ENCODE measurements at regions not wholly inside any gene's neighbourhood (a gene's known extent, or its start where the extent isn't known, plus 50 kb on each side); places are given as distances from the start of the nearest gene placed in this dataset.

GRCh38 chr1:217211486-217211885, 419.4 kb downstream of the GPATCH2 start:
- no peak overlapping the region for H3K4me3 Mint-ChIP-seq
- peaks cover 11% of the 10 kb centered on the region for H3K9me3 Mint-ChIP-seq
- no peaks in the 10 kb centered on the region for H3K27me3 Mint-ChIP-seq (ENCODE audit: low read depth)

GRCh38 chr1:217205578-217205977, 425.3 kb downstream of the GPATCH2 start:
- Mint-ChIP-seq H3K27me3 (ENCODE audit: low read depth) (no peaks in the 10 kb centered on the region), H3K4me1 (ENCODE audit: low read depth) (no peaks in the 10 kb centered on the region), H3K36me3 (ENCODE audit: low read depth) (no peaks in the 10 kb centered on the region), H3K4me3 (no peak overlapping the region), H3K27ac (no peak overlapping the region), H3K9me3 (peaks cover 9% of the 10 kb centered on the region)

More at GRCh38 chr1:217211486-217211885, 419.4 kb downstream of the GPATCH2 start:
- Mint-ChIP-seq H3K4me1 (ENCODE audit: low read depth) (no peaks in the 10 kb centered on the region), H3K27ac (no peak overlapping the region), H3K36me3 (ENCODE audit: low read depth) (no peaks in the 10 kb centered on the region)

DNA sequence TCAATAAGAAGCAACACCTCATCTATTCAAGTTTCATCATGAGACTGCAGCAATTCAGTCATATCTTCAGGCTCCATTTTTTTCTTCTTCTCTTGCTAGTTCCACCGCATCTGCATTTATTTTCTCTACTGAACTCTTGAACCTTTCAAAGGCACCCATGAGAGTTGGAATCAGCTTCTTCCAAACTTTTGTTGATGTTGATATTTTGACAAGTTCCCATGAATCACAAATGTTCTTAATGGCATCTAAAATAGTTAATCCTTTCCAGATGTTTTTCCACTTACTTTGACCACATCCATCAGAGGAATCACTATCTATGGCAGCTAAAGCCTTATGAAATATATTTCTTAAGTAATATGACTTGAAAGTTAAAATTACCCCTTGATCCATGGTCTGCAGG, 434.3 kb downstream of the GPATCH2 start:
- Mint-ChIP-seq H3K27ac (no peak overlapping the region), H3K9me3 (peaks cover 5% of the 10 kb centered on the region), H3K4me3 (no peak overlapping the region), H3K27me3 (ENCODE audit: low read depth) (no peaks in the 10 kb centered on the region), H3K4me1 (ENCODE audit: low read depth) (no peaks in the 10 kb centered on the region), H3K36me3 (ENCODE audit: low read depth) (no peaks in the 10 kb centered on the region)

DNA sequence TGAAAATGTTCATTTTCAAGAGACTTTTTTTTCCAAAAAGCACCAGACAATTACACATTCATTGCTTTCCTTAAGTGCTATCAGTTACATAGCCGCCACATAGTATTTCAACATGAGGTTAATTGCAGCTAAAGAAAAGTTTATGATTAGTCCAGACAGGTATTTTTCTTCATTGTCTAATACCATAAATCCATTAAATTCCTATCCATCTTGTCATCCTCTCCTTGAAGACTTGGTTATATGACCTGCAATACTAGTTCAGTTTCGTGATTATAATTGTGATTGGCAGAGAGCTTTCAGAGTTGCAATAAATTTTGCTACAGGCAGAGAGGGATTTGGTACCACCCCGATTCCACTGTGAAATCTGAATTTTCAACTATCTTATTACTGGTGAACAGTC, 437.7 kb downstream of the GPATCH2 start:
- peaks cover 5% of the 10 kb centered on the region for H3K9me3 Mint-ChIP-seq
- no peaks in the 10 kb centered on the region for H3K27me3 Mint-ChIP-seq (ENCODE audit: low read depth)
- H3K27ac Mint-ChIP-seq: no peak overlapping the region
- H3K4me3 Mint-ChIP-seq: no peak overlapping the region
- H3K4me1 Mint-ChIP-seq (ENCODE audit: low read depth): no peaks in the 10 kb centered on the region
- H3K36me3 Mint-ChIP-seq (ENCODE audit: low read depth): no peaks in the 10 kb centered on the region

DNA sequence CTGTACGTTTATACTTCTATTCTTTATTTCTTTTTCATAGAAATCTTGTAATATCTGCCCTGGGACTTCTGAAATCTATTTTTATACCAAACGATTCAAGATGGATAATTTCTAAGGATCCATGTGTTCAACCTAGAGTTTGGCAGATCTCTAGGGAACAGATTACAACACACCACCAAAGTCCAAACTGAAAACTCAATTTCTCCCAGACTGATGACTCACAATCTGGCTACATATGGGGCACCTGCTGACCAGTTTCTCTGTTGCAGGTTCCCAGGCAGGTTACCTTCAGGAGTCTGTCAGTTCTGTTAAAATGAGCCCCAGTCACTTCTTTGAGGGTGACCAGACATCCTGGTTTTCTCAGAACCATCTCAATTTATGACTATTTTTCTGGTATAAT, 439.4 kb downstream of the GPATCH2 start:
- no peaks in the 10 kb centered on the region for H3K27me3 Mint-ChIP-seq (ENCODE audit: low read depth)
- H3K4me3 Mint-ChIP-seq: no peak overlapping the region
- H3K27ac Mint-ChIP-seq: no peak overlapping the region
- peaks cover 5% of the 10 kb centered on the region for H3K9me3 Mint-ChIP-seq
- no peaks in the 10 kb centered on the region for H3K36me3 Mint-ChIP-seq (ENCODE audit: low read depth)
- no peaks in the 10 kb centered on the region for H3K4me1 Mint-ChIP-seq (ENCODE audit: low read depth)

GRCh38 chr1:217190359-217190758, 440.5 kb downstream of the GPATCH2 start:
- H3K4me3 Mint-ChIP-seq: no peak overlapping the region
- peaks cover 4% of the 10 kb centered on the region for H3K9me3 Mint-ChIP-seq
- no peaks in the 10 kb centered on the region for H3K4me1 Mint-ChIP-seq (ENCODE audit: low read depth)

DNA sequence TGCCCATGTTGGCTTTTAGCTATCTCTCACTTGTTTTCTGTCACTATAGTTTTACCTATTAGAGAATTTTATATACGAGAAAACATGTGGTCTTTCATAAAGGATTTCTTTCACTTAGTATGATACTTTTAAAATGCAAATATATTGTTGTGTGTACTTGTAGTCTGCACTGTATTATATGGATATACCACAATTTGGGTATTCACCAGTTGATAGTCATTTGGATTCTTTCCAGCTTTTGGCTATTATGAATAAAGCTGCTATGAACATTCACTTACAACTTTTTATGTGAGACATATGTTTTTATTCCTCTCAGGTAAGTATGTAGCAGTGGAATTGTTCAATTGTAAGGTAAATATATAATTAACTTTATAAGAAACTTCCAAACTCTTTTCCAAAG, 441.5 kb downstream of the GPATCH2 start:
- peaks cover 4% of the 10 kb centered on the region for H3K9me3 Mint-ChIP-seq
- H3K4me1 Mint-ChIP-seq (ENCODE audit: low read depth): no peaks in the 10 kb centered on the region
- no peak overlapping the region for H3K4me3 Mint-ChIP-seq
- H3K27me3 Mint-ChIP-seq (ENCODE audit: low read depth): no peaks in the 10 kb centered on the region
- H3K36me3 Mint-ChIP-seq (ENCODE audit: low read depth): no peaks in the 10 kb centered on the region
- H3K27ac Mint-ChIP-seq: no peak overlapping the region

More at GRCh38 chr1:217190359-217190758, 440.5 kb downstream of the GPATCH2 start:
- H3K36me3 Mint-ChIP-seq (ENCODE audit: low read depth): no peaks in the 10 kb centered on the region
- H3K27ac Mint-ChIP-seq: no peak overlapping the region
- no peaks in the 10 kb centered on the region for H3K27me3 Mint-ChIP-seq (ENCODE audit: low read depth)

GRCh38 chr1:217188280-217189237, 442.3 kb downstream of the GPATCH2 start:
- Mint-ChIP-seq H3K27ac (no peak overlapping the region), H3K4me3 (no peak overlapping the region), H3K9me3 (peaks cover 4% of the 10 kb centered on the region), H3K36me3 (ENCODE audit: low read depth) (no peaks in the 10 kb centered on the region), H3K4me1 (ENCODE audit: low read depth) (no peaks in the 10 kb centered on the region), H3K27me3 (ENCODE audit: low read depth) (no peaks in the 10 kb centered on the region)

DNA sequence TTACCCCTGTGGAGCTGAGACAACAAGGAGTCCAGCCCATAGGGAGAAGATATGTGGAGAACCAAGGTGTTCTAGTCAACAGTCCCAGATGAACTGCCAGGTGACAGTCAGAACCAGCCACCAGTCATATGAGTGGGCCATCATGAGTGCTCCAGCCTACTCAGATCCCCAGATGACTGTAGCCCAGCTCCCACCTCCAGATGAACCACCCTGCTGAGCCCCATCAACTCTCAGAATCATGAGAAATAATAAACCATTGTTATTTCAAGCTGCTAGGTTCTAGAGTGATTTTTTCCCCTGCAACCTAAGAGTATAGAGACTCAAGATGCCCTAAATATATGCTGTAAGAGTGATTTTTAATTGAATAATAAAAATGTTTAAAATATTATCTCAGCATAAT, 444.2 kb downstream of the GPATCH2 start:
- Mint-ChIP-seq H3K27ac (no peak overlapping the region), H3K4me3 (no peak overlapping the region)

GRCh38 chr1:217184854-217185253, 446.0 kb downstream of the GPATCH2 start:
- Mint-ChIP-seq H3K9me3 (peaks cover 10% of the 10 kb centered on the region), H3K4me3 (no peak overlapping the region), H3K4me1 (ENCODE audit: low read depth) (no peaks in the 10 kb centered on the region), H3K27ac (no peak overlapping the region), H3K27me3 (ENCODE audit: low read depth) (no peaks in the 10 kb centered on the region), H3K36me3 (ENCODE audit: low read depth) (no peaks in the 10 kb centered on the region)

More for the DNA sequence above, 444.2 kb downstream of the GPATCH2 start:
- no peaks in the 10 kb centered on the region for H3K27me3 Mint-ChIP-seq (ENCODE audit: low read depth)
- no peaks in the 10 kb centered on the region for H3K36me3 Mint-ChIP-seq (ENCODE audit: low read depth)
- peaks cover 10% of the 10 kb centered on the region for H3K9me3 Mint-ChIP-seq
- no peaks in the 10 kb centered on the region for H3K4me1 Mint-ChIP-seq (ENCODE audit: low read depth)

- H3K36me3 Mint-ChIP-seq (ENCODE audit: low read depth): no peaks in the 10 kb centered on the region
- H3K27me3 Mint-ChIP-seq (ENCODE audit: low read depth): no peaks in the 10 kb centered on the region
- no peaks in the 10 kb centered on the region for H3K4me1 Mint-ChIP-seq (ENCODE audit: low read depth)
- no peak overlapping the region for H3K27ac Mint-ChIP-seq
- H3K4me3 Mint-ChIP-seq: no peak overlapping the region
- H3K9me3 Mint-ChIP-seq: peaks cover 10% of the 10 kb centered on the region
Measured at GRCh38 chr1:217182992-217183391, 447.9 kb downstream of the GPATCH2 start.

DNA sequence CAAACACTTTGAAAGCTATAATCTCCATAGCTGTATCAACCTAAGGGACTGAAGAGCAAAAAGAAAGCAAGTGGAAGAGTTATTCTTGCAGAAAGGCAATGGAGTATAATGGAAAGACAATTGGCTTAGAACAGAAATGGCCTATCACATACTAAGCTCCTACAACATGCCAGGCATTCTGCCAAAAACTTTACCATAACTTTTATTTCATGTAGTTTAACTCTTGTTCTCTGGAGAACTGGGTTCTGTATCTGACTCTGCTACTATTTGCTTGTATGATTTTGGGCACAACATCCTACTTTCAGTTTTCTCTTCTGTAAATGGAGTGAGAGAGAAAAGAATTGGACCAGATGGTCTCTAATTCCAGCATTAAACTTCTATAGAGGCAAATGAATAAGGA, 449.1 kb downstream of the GPATCH2 start:
- no peak overlapping the region for H3K27ac Mint-ChIP-seq
- H3K4me3 Mint-ChIP-seq: no peak overlapping the region
- H3K4me1 Mint-ChIP-seq (ENCODE audit: low read depth): no peaks in the 10 kb centered on the region
- H3K36me3 Mint-ChIP-seq (ENCODE audit: low read depth): no peaks in the 10 kb centered on the region
- no peaks in the 10 kb centered on the region for H3K27me3 Mint-ChIP-seq (ENCODE audit: low read depth)
- H3K9me3 Mint-ChIP-seq: peaks cover 6% of the 10 kb centered on the region

DNA sequence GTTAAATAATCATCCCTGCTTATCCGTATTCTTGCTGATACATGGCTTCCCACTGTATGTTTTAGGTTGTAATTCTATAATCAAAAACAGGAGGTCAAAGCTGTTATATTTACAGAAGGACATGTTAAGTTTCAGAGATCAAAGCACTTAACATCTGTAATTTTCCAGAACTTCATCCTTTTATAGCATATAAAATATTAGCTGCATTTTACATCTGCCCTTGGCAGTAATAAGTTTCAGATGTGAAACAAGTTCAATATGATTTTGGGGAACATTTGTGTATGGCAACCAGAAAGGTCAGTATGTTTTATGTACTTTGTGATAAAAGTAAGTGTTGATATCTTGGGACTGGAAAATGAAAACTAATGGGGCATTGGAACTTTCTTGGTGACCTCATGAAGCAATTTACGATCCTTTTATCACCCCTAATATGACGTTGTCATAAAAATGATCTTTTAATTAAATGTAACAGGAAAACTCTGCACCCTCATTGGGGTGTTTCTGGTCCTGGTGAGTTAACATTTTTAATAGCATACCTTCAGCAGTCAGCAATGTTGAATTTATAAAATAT, 449.6 kb downstream of the GPATCH2 start:
- Mint-ChIP-seq H3K9me3 (peaks cover 6% of the 10 kb centered on the region), H3K4me1 (ENCODE audit: low read depth) (no peaks in the 10 kb centered on the region), H3K4me3 (no peak overlapping the region), H3K27ac (no peak overlapping the region), H3K27me3 (ENCODE audit: low read depth) (no peaks in the 10 kb centered on the region), H3K36me3 (ENCODE audit: low read depth) (no peaks in the 10 kb centered on the region)

DNA sequence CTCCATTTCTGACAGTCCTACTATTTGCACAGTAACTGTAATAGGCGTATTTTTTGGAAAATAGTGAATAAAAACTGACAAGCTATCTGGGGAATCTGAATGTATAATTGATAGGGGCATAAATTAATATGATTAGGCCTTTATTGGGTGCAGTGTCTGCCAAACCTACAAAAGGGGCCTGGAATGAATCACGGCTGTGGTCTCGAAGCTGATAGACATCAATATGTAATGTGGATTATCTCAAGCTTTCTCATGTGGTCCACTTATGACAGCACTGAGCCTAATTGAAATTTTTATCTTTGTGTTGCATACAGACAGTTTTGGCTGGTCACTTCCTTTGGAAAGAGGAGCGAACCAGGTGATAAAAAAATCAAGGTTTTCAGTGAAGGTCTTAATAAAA, 450.4 kb downstream of the GPATCH2 start:
- Mint-ChIP-seq H3K27me3 (ENCODE audit: low read depth) (no peaks in the 10 kb centered on the region), H3K9me3 (peaks cover 6% of the 10 kb centered on the region), H3K4me1 (ENCODE audit: low read depth) (no peaks in the 10 kb centered on the region)

DNA sequence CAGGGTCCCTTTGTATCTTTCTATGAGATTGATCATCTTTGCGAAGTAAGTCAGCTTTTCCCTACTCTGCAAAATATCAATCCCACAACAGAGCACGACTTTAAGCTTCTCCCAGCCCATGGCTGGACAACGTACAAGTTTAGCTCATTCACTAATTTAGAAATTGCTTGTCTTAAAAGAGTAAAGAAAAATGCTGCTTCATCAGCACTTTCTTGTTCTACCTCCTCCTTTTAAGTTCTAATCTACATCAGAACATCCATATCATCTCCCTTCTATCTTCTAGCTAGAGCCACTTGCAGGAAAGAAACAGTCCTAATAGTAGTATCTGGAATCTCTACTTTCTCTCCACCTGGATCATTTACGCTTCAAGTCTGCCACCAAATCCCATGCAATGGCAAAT, 441.2 kb upstream of the ESRRG start:
- H3K4me1 Mint-ChIP-seq (ENCODE audit: low read depth): no peaks in the 10 kb centered on the region
- no peaks in the 10 kb centered on the region for H3K36me3 Mint-ChIP-seq (ENCODE audit: low read depth)
- H3K4me3 Mint-ChIP-seq: no peak overlapping the region
- H3K27ac Mint-ChIP-seq: no peak overlapping the region
- H3K9me3 Mint-ChIP-seq: no peaks in the 10 kb centered on the region
- no peaks in the 10 kb centered on the region for H3K27me3 Mint-ChIP-seq (ENCODE audit: low read depth)

More for the DNA sequence above, 450.4 kb downstream of the GPATCH2 start:
- no peaks in the 10 kb centered on the region for H3K36me3 Mint-ChIP-seq (ENCODE audit: low read depth)
- H3K4me3 Mint-ChIP-seq: no peak overlapping the region
- H3K27ac Mint-ChIP-seq: no peak overlapping the region
